ENCODE measurements at regions not wholly inside any gene's neighbourhood (a gene's known extent, or its start where the extent isn't known, plus 50 kb on each side); places are given as distances from the start of the nearest gene placed in this dataset.

GRCh38 chr3:194058189-194058571 lies 77.8 kb upstream of the HES1 start:
- Histone ChIP-seq H3K27ac (peak overlapping the region in 1 of 8 donors; percentile 24), H3K9me3 (no peaks in the 10 kb centered on the region), H3K36me3 (no peaks in the 10 kb centered on the region), H3K4me1 (peaks cover 4 to 18% (median 13%) of the 10 kb centered on the region in 6 donors), H3K4me3 (peak overlapping the region in 7 of 8 donors; percentile 8 to 64 (median 21)), H3K27me3 (replicated peaks in 1 of 7) (peaks cover 0 to 19% (median 0%) of the 10 kb centered on the region in 7 donors)
- TF ChIP-seq POLR2AphosphoS5 (IDR thresholded peaks at IDR 0.05) (peak in 2 of 3 donors; percentile 39 to 40), POLR2A (IDR thresholded peaks at IDR 0.05) (no peak)
- intact Hi-C loops (cut with DNase I; ENCODE audit: low total_unique reads) = no loop called here
- DNase-seq = peak; percentile 86
- 1 to 6% (median 2%) methylated on average over 16 to 31 of the region's 31 CpGs for WGBS, 5 donors

- no peaks in the 10 kb centered on the region for H3K36me3 ChIP-seq
Measured at GRCh38 chr3:194058753-194059152, 77.2 kb upstream of the HES1 start.

GRCh38 chr3:194061421-194062030 lies 74.4 kb upstream of the HES1 start:
- DNase-seq = no peak
- TF ChIP-seq POLR2AphosphoS5 (IDR thresholded peaks at IDR 0.05) (no peak), POLR2A (IDR thresholded peaks at IDR 0.05) (no peak), CTCF (IDR thresholded peaks at IDR 0.05 in 8 of 11, conservative IDR thresholded peaks at IDR 0.05 in 3 of 11) (no peak)
- 71 to 98% (median 97%) methylated on average over 3 of the region's 3 CpGs for WGBS, 5 donors
- Histone ChIP-seq H3K27me3 (replicated peaks in 1 of 7) (peaks cover 0 to 19% (median 0%) of the 10 kb centered on the region in 7 donors), H3K36me3 (no peaks in the 10 kb centered on the region), H3K9me3 (no peaks in the 10 kb centered on the region), H3K27ac (no peak overlapping the region), H3K4me3 (no peak overlapping the region), H3K4me1 (peaks cover 4 to 27% (median 14%) of the 10 kb centered on the region in 6 donors)
- intact Hi-C loops (cut with DNase I; ENCODE audit: low total_unique reads) = no loop called here

More at GRCh38 chr3:194058753-194059152, 77.2 kb upstream of the HES1 start:
- no peaks in the 10 kb centered on the region for H3K9me3 ChIP-seq
- peaks cover 0 to 19% (median 0%) of the 10 kb centered on the region in 7 donors for H3K27me3 ChIP-seq (replicated peaks in 1 of 7)
- intact Hi-C loops (cut with DNase I; ENCODE audit: low total_unique reads) = no loop called here
- DNase-seq = no peak
- no peak overlapping the region for H3K27ac ChIP-seq
- TF ChIP-seq POLR2A (IDR thresholded peaks at IDR 0.05) (no peak), POLR2AphosphoS5 (IDR thresholded peaks at IDR 0.05) (no peak), CTCF (IDR thresholded peaks at IDR 0.05 in 8 of 11, conservative IDR thresholded peaks at IDR 0.05 in 3 of 11) (no peak)
- H3K4me3 ChIP-seq = peak overlapping the region in 4 of 8 donors; percentile 21 to 64 (median 30)
- WGBS, 5 donors = 53 to 81% (median 73%) methylated on average over 1 of the region's 1 CpG
- peaks cover 4 to 18% (median 13%) of the 10 kb centered on the region in 6 donors for H3K4me1 ChIP-seq

GRCh38 chr3:194062830-194063229 lies 73.1 kb upstream of the HES1 start:
- Histone ChIP-seq H3K9me3 (peaks cover 0 to 7% (median 0%) of the 10 kb centered on the region in 8 donors), H3K4me3 (no peak overlapping the region), H3K27ac (no peak overlapping the region), H3K4me1 (peaks cover 2 to 21% (median 10%) of the 10 kb centered on the region in 6 donors), H3K36me3 (no peaks in the 10 kb centered on the region), H3K27me3 (replicated peaks in 1 of 7) (peaks cover 0 to 8% (median 0%) of the 10 kb centered on the region in 7 donors)
- 55 to 75% (median 63%) methylated on average over 3 of the region's 3 CpGs for WGBS, 5 donors
- DNase-seq = no peak
- no peak for TF ChIP-seq CTCF (IDR thresholded peaks at IDR 0.05 in 8 of 11, conservative IDR thresholded peaks at IDR 0.05 in 3 of 11)
- TF ChIP-seq POLR2A (IDR thresholded peaks at IDR 0.05) = no peak
- no peak for TF ChIP-seq POLR2AphosphoS5 (IDR thresholded peaks at IDR 0.05)
- intact Hi-C loops (cut with DNase I; ENCODE audit: low total_unique reads) = no loop called here
